ENCODE measurements at regions not wholly inside any gene's neighbourhood (a gene's known extent, or its start where the extent isn't known, plus 50 kb on each side); places are given as distances from the start of the nearest gene placed in this dataset.

DNA sequence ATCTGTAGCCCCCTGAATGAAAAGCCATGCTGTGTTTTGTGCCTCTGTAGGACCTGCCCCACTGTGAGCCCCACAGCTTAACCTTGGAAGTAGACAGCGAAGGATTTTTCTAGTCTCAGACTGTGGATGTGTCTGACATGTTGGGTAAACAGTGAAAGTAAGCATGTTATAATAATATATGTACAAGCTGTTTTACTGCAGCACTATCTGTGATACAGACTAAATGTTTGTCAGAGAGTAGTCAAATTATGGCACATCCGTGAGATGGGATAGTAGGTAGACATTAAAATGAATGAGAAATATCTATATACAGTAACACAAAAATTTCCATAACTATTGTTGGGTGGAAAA, 381.2 kb upstream of the NR3C2 start:
- intact Hi-C loops (cut with DNase I, micrococcal nuclease): no loop called here
- TF ChIP-seq, protein P1, sequence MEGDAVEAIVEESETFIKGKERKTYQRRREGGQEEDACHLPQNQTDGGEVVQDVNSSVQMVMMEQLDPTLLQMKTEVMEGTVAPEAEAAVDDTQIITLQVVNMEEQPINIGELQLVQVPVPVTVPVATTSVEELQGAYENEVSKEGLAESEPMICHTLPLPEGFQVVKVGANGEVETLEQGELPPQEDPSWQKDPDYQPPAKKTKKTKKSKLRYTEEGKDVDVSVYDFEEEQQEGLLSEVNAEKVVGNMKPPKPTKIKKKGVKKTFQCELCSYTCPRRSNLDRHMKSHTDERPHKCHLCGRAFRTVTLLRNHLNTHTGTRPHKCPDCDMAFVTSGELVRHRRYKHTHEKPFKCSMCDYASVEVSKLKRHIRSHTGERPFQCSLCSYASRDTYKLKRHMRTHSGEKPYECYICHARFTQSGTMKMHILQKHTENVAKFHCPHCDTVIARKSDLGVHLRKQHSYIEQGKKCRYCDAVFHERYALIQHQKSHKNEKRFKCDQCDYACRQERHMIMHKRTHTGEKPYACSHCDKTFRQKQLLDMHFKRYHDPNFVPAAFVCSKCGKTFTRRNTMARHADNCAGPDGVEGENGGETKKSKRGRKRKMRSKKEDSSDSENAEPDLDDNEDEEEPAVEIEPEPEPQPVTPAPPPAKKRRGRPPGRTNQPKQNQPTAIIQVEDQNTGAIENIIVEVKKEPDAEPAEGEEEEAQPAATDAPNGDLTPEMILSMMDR (IDR thresholded peaks at IDR 0.05): no peak
- DNase-seq (no peak), ATAC-seq (peak; percentile 59)
- Histone ChIP-seq H3K4me3 (no peak overlapping the region), H3K4me1 (ENCODE audit: low read depth) (peaks cover 6% of the 10 kb centered on the region), H3K9me3 (no peaks in the 10 kb centered on the region), H3K36me3 (ENCODE audit: low read depth) (no peaks in the 10 kb centered on the region)

DNA sequence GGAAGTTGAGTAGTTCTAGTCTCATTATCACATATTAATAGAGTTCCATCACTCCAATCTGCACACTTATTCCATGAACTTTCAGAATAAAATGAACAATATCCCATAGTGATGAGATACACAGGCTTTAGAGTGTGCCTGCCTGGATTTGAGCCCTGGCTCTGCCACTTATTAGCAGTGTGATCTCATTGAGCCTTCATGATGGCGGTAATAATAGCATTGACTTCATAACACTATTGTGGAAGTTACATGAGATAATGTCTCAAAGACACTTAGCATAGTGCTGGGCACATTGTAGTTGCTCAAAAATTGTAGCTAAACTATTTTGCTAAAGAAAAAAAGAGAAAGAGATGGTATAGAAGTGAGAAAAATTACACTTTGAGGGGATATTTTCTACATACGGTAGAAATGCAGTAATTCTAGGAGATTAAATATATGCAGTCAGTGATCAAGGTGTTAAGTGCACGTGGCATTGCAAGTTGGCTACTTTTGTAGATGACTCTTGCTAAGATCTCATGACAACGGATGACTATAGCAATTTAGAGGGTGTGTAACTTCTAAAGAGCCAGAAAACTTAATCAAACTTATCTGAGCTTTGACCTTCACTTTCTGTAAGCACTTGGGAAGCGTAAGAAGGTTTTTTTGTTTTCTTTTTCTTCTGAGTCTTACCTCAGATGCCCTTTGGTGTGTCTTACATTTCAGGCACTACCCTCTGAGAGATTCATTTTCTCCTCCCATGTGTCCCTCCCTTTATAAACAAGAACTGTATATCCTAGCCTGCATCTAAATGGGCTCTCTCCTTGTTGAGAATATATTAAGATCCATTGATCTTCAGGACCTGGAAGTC, 380.6 kb upstream of the NR3C2 start:
- Histone ChIP-seq H3K9me3 (no peaks in the 10 kb centered on the region), H3K36me3 (ENCODE audit: low read depth) (no peaks in the 10 kb centered on the region), H3K4me1 (ENCODE audit: low read depth) (peaks cover 6% of the 10 kb centered on the region), H3K4me3 (no peak overlapping the region)
- DNase-seq (no peak), ATAC-seq (peak; percentile 92)
- TF ChIP-seq, protein P1 (IDR thresholded peaks at IDR 0.05): no peak
- intact Hi-C loops (cut with DNase I, micrococcal nuclease): no loop called here

DNA sequence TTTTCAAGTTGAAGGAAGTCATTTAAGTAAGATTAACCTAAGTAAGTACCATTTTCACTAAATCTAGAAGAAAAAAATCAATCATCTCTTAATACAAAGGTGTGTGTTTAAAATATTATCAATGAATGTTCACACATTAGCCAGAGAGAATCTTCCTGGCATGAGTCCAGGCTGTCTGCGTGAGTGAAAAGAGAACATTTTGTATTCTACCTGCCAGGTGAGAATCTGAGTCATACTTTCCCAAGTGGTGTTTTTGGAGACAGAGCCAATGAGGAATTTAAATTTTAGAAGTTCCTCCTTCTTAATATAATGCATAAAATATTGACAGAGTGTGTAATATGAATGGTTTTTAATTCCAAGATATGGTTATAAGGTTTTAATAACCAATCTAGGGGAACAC, 371.8 kb upstream of the NR3C2 start:
- intact Hi-C loops (cut with DNase I, micrococcal nuclease): no loop called here
- TF ChIP-seq, protein P1 (IDR thresholded peaks at IDR 0.05): no peak
- ATAC-seq (peak; percentile 20), DNase-seq (no peak)
- no peaks in the 10 kb centered on the region for H3K4me1 ChIP-seq (ENCODE audit: low read depth)
- H3K4me3 ChIP-seq: no peak overlapping the region
- H3K9me3 ChIP-seq: no peaks in the 10 kb centered on the region
- H3K36me3 ChIP-seq (ENCODE audit: low read depth): no peaks in the 10 kb centered on the region

DNA sequence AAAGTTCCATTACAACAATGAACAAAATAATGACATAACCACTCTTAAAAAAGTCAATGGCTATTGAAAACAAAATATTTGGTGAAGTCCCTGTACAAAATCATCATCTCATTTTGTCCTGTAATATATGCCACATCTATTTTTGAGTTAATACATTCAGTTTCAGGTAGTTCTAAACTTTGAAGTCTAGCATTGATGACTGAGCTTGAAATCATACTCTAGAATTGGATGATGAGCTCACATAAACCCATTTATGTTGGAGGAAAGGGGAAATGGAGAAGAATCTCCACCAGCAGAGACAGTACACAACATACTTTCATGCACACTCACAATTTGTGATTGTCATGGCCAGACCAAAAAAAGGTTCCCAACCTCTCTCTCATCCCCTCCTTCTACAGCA, 371.1 kb upstream of the NR3C2 start:
- intact Hi-C loops (cut with DNase I, micrococcal nuclease): no loop called here
- Histone ChIP-seq H3K4me3 (no peak overlapping the region), H3K4me1 (ENCODE audit: low read depth) (no peaks in the 10 kb centered on the region), H3K36me3 (ENCODE audit: low read depth) (no peaks in the 10 kb centered on the region), H3K9me3 (no peaks in the 10 kb centered on the region)
- DNase-seq: no peak
- TF ChIP-seq, protein P1 (IDR thresholded peaks at IDR 0.05): no peak
- ATAC-seq: no peak

DNA sequence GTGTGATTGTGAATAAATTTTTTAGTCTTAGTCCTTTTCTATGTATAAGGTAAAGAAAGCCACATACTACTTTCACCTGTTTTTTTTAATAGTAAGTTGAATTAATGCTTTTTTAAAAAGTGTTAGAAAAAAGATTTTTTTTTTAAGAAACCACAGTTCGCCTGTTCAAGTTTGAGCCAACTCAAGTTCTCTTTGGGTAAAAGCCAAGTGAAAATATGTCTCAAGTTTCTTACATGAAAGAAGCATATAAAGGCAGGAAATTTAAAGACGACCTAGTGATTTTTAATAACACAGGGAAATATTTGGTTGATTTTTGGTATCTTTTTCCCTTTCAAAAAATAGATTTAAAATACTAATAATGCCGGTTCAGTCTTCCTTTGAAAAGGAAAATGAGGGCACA, 369.9 kb upstream of the NR3C2 start:
- Histone ChIP-seq H3K36me3 (ENCODE audit: low read depth) (no peaks in the 10 kb centered on the region), H3K9me3 (no peaks in the 10 kb centered on the region), H3K4me3 (no peak overlapping the region), H3K4me1 (ENCODE audit: low read depth) (no peaks in the 10 kb centered on the region)
- TF ChIP-seq, protein P1 (IDR thresholded peaks at IDR 0.05): no peak
- DNase-seq (no peak), ATAC-seq (no peak)
- intact Hi-C loops (cut with DNase I, micrococcal nuclease): no loop called here

Measured in mucosa of descending colon (tissue), 3 donors.